Neural cell (in vitro differentiated cells): ENCODE measurements at regions not wholly inside any gene's neighbourhood (a gene's known extent, or its start where the extent isn't known, plus 50 kb on each side); places are given as distances from the start of the nearest gene placed in this dataset.

Experiments
- H2AFZ ChIP-seq: fragments of 200-600, 300-800 bp; sonication (generic), shearing (Covaris generic); 2 replicates; pipeline ENCODE4 v1.6.0; 2014; ENCODE audit warnings: low read depth, mild to moderate bottlenecking, antibody characterized with exemption, low read length, moderate library complexity
- H3F3A ChIP-seq: fragments of 200-600 bp; shearing (Covaris generic); 2 replicates; pipeline ENCODE4 v1.6.1; 2016; ENCODE audit warnings: mild to moderate bottlenecking, moderate library complexity, mixed read lengths, antibody characterized with exemption, low read length; ENCODE audit not compliant: insufficient read depth, poor library complexity, severe bottlenecking
- H3K27ac ChIP-seq: fragments of 200-600, 300-800 bp; sonication (generic), shearing (Covaris generic); 2 replicates; pipeline ENCODE4 v1.5.1; 2014; ENCODE audit warnings: mild to moderate bottlenecking, low read length, moderate library complexity
- H3K27me3 ChIP-seq: fragments of 300-800, 200-600 bp; sonication (generic), shearing (Covaris generic); 2 replicates; pipeline ENCODE4 v1.6.0; 2014; ENCODE audit warnings: mild to moderate bottlenecking, low read depth, low read length, moderate library complexity; ENCODE audit not compliant: insufficient read depth
- H3K36me3 ChIP-seq: fragments of 300-800, 200-600 bp; sonication (generic), shearing (Covaris generic); 2 replicates; pipeline ENCODE4 v1.5.1; 2014; ENCODE audit warnings: mild to moderate bottlenecking, antibody characterized with exemption, low read length, moderate library complexity; ENCODE audit not compliant: insufficient read depth
- H3K4me2 ChIP-seq: fragments of 300-800, 200-600 bp; sonication (generic), shearing (Covaris generic); 2 replicates; pipeline ENCODE4 v1.6.0; 2014; ENCODE audit warnings: mild to moderate bottlenecking, low read length
- H3K4me3 ChIP-seq: fragments of 300-800, 200-600 bp; sonication (generic), shearing (Covaris generic); 2 replicates; pipeline ENCODE4 v1.5.1; 2014; ENCODE audit warnings: mild to moderate bottlenecking, low read length, moderate library complexity
- H3K79me2 ChIP-seq: fragments of 200-600 bp; shearing (Covaris generic); replicated peaks from 2 replicates; pipeline ENCODE4 v1.6.0; 2014; ENCODE audit warnings: mild to moderate bottlenecking, low read length, moderate library complexity; ENCODE audit not compliant: insufficient read depth
- H3K9ac ChIP-seq: fragments of 300-800, 200-600 bp; sonication (generic), shearing (Covaris generic); 2 replicates; pipeline ENCODE4 v1.6.1; 2016; ENCODE audit warnings: mild to moderate bottlenecking, low read length, mixed read lengths
- H3K9me2 ChIP-seq: fragments of 200-600 bp; shearing (Covaris generic); 2 replicates; pipeline ENCODE4 v1.6.1; 2016; ENCODE audit warnings: mild to moderate bottlenecking, low read length, mixed read lengths; ENCODE audit not compliant: insufficient read depth
- H3K9me3 ChIP-seq: fragments of 200-600, 300-800 bp; sonication (generic), shearing (Covaris generic); 2 replicates; pipeline ENCODE4 v1.6.1; 2016; ENCODE audit warnings: mild to moderate bottlenecking, mixed run types, low read length, moderate library complexity, mixed read lengths
- H4K20me1 ChIP-seq: fragments of 200-600 bp; shearing (Covaris generic); 2 replicates; pipeline ENCODE4 v1.6.1; 2016; ENCODE audit warnings: mild to moderate bottlenecking, mixed run types; ENCODE audit not compliant: insufficient read depth
- CTCF ChIP-seq: fragments of 450-650 bp; IDR thresholded peaks from 2 replicates; pipeline ENCODE4 v1.5.1; 2014; ENCODE audit warnings: antibody characterized with exemption, mild to moderate bottlenecking, moderate library complexity; ENCODE audit not compliant: poor library complexity, severe bottlenecking
- EP300 ChIP-seq: fragments of 450-650 bp; conservative IDR thresholded peaks from 2 replicates; pipeline ENCODE4 v1.6.1; 2014; ENCODE audit warnings: antibody characterized with exemption, mild to moderate bottlenecking, moderate library complexity; ENCODE audit not compliant: poor library complexity, severe bottlenecking
- EZH2 ChIP-seq: fragments of 200-600, 300-800 bp; shearing (Covaris generic), sonication (generic); IDR thresholded peaks from 2 replicates; pipeline ENCODE4 v1.6.1; 2014; ENCODE audit warnings: antibody characterized with exemption, low read length, borderline replicate concordance, mild to moderate bottlenecking; ENCODE audit not compliant: insufficient read depth, poor library complexity, severe bottlenecking
- MXI1 ChIP-seq: fragments of 450-650 bp; conservative IDR thresholded peaks from 2 replicates; pipeline ENCODE4 v1.6.1; 2014; ENCODE audit warnings: antibody characterized with exemption, mild to moderate bottlenecking; ENCODE audit not compliant: poor library complexity, severe bottlenecking
- POLR2AphosphoS5 ChIP-seq: IDR thresholded peaks from 2 replicates; pipeline ENCODE4 v1.6.1; 2012
- RAD21 ChIP-seq: fragments of 450-650 bp; conservative IDR thresholded peaks from 2 replicates; pipeline ENCODE4 v1.6.1; 2014; ENCODE audit warnings: antibody characterized with exemption, mild to moderate bottlenecking, moderate library complexity
- SMC3 ChIP-seq: fragments of 450-650 bp; conservative IDR thresholded peaks from 2 replicates; pipeline ENCODE4 v1.6.1; 2014; ENCODE audit warnings: antibody characterized with exemption, mild to moderate bottlenecking, moderate library complexity; ENCODE audit not compliant: poor library complexity
- TAF1 ChIP-seq: IDR thresholded peaks from 2 replicates; pipeline ENCODE4 v1.6.1; 2012; ENCODE audit warnings: low read depth
- TF ChIP-seq, protein P1 (sequence below): IDR thresholded peaks from 2 replicates; pipeline ENCODE4 v1.6.1; 2012; ENCODE audit warnings: borderline replicate concordance

GRCh38 chr13:22229916-22230315 is 559.0 kb downstream of the FGF9 start:
- no peak overlapping the region for H3K4me3 ChIP-seq
- H3K9me2 ChIP-seq: no peaks in the 10 kb centered on the region
- peaks cover 27% of the 10 kb centered on the region for H3K27me3 ChIP-seq
- TF ChIP-seq RAD21 (no peak), TAF1 (no peak), EZH2 (no peak), POLR2AphosphoS5 (no peak), EP300 (no peak), CTCF (no peak), MXI1 (no peak), SMC3 (no peak)
- TF ChIP-seq, protein P1, sequence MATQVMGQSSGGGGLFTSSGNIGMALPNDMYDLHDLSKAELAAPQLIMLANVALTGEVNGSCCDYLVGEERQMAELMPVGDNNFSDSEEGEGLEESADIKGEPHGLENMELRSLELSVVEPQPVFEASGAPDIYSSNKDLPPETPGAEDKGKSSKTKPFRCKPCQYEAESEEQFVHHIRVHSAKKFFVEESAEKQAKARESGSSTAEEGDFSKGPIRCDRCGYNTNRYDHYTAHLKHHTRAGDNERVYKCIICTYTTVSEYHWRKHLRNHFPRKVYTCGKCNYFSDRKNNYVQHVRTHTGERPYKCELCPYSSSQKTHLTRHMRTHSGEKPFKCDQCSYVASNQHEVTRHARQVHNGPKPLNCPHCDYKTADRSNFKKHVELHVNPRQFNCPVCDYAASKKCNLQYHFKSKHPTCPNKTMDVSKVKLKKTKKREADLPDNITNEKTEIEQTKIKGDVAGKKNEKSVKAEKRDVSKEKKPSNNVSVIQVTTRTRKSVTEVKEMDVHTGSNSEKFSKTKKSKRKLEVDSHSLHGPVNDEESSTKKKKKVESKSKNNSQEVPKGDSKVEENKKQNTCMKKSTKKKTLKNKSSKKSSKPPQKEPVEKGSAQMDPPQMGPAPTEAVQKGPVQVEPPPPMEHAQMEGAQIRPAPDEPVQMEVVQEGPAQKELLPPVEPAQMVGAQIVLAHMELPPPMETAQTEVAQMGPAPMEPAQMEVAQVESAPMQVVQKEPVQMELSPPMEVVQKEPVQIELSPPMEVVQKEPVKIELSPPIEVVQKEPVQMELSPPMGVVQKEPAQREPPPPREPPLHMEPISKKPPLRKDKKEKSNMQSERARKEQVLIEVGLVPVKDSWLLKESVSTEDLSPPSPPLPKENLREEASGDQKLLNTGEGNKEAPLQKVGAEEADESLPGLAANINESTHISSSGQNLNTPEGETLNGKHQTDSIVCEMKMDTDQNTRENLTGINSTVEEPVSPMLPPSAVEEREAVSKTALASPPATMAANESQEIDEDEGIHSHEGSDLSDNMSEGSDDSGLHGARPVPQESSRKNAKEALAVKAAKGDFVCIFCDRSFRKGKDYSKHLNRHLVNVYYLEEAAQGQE: no peak
- H3F3A ChIP-seq: no peaks in the 10 kb centered on the region
- no peak overlapping the region for H3K4me2 ChIP-seq
- no peak overlapping the region for H3K9ac ChIP-seq
- H4K20me1 ChIP-seq: no peaks in the 10 kb centered on the region
- H3K36me3 ChIP-seq: no peaks in the 10 kb centered on the region
- H2AFZ ChIP-seq: no peak overlapping the region
- H3K9me3 ChIP-seq: no peaks in the 10 kb centered on the region
- H3K27ac ChIP-seq: no peak overlapping the region
- no peaks in the 10 kb centered on the region for H3K79me2 ChIP-seq

DNA sequence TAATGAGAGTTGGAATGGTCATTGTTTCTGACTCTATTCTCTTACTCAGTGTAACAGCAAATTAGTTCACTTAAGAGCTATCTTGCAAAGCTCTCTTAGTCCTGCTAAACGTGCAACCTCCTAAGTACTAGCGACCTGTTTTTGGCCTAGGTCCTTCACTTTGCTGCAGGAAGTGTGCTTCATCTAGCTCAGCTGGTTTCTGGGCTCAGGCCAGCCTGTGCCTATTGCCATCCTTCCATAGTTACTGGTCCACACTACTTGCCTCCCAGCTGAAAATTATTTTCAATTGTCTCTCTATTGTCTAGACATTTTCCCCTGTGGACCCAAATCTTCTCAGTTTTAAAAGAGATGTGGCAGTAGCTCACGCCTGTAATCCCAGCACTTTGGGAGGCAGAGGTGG is 561.3 kb downstream of the FGF9 start:
- no peaks in the 10 kb centered on the region for H3K79me2 ChIP-seq
- no peaks in the 10 kb centered on the region for H3F3A ChIP-seq
- H3K4me3 ChIP-seq: no peak overlapping the region

DNA sequence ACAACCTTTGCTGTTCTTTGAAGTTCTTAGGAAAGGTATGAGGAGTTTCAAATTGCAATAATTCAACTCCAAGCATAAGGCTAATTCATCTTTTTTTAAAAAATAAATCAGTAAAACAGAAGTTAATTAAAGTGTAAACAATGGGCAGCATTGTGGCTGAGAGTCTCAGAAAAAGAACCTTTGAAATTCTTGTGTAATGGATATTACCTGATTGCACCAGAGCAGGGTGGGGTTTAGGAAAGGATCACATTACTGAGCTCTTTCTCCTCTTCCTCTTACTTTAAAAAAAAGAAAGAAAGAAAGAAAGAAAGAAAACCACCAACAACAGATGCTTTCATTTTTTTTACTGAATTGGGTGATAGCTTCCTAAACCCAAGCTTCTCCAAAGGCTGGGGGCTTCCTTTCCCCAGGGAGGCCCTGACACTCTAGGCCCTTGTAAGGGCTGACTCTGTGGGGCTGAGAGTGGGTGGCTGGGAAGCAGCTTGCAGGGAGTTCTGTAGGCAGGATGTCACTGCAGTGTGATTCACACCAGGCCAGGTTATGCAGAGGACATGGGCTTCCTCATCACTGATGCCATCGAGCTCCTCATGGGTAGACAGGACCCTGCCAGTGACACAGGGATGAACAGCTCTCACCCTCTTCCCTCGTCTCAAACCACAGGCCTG is 564.5 kb downstream of the FGF9 start:
- no peak overlapping the region for H3K9ac ChIP-seq
- H2AFZ ChIP-seq: no peak overlapping the region
- H3F3A ChIP-seq: no peaks in the 10 kb centered on the region
- no peak overlapping the region for H3K4me3 ChIP-seq
- no peaks in the 10 kb centered on the region for H3K9me2 ChIP-seq
- no peak overlapping the region for H3K27ac ChIP-seq
- peaks cover 6% of the 10 kb centered on the region for H3K27me3 ChIP-seq
- H3K4me2 ChIP-seq: no peak overlapping the region
- H4K20me1 ChIP-seq: no peaks in the 10 kb centered on the region
- H3K36me3 ChIP-seq: no peaks in the 10 kb centered on the region
- H3K79me2 ChIP-seq: no peaks in the 10 kb centered on the region
- no peak for TF ChIP-seq TAF1
- TF ChIP-seq SMC3: no peak
- no peak for TF ChIP-seq CTCF
- no peak for TF ChIP-seq RAD21
- TF ChIP-seq EP300: no peak
- TF ChIP-seq, protein P1: no peak
- TF ChIP-seq EZH2: no peak
- no peak for TF ChIP-seq MXI1
- TF ChIP-seq POLR2AphosphoS5: no peak
- H3K9me3 ChIP-seq: no peaks in the 10 kb centered on the region

More for the DNA sequence above, 561.3 kb downstream of the FGF9 start:
- Histone ChIP-seq H3K27me3 (peaks cover 9% of the 10 kb centered on the region), H3K36me3 (no peaks in the 10 kb centered on the region), H3K9ac (no peak overlapping the region), H3K27ac (no peak overlapping the region), H2AFZ (no peak overlapping the region), H3K9me2 (no peaks in the 10 kb centered on the region), H4K20me1 (no peaks in the 10 kb centered on the region), H3K4me2 (no peak overlapping the region), H3K9me3 (no peaks in the 10 kb centered on the region)
- TF ChIP-seq MXI1: no peak
